Ecto neural progenitor cell (in vitro differentiated cells): ENCODE measurements at regions not wholly inside any gene's neighbourhood (a gene's known extent, or its start where the extent isn't known, plus 50 kb on each side); places are given as distances from the start of the nearest gene placed in this dataset.

ENCODE experiments used
- DNase-seq: peaks from one replicate; pipeline ENCODE4 v3.0.0-alpha.2; 2018; ENCODE audit warnings: low spot score

DNA sequence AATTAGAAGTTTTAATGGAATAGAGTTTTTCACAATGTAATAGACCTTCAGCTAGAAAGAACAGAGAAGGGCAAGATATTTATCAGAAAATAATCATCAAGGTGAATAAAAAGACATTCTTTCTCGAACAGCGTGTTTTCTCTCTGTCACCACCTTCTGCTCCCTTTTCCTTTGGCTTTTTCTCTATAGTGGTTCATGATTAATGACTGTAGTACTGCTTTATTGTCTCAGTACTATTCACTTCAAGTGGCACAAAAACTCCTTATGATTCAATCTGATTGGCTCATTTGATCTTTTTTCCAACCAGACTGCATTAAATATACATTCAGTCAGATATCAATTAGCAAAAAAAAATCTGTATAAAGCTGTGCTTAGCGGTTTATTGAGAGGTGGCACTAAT is 516.0 kb downstream of the OTOL1 start:
- DNase-seq, result no peak

GRCh38 chr3:162014284-162014683 is 517.7 kb downstream of the OTOL1 start:
- no peak for DNase-seq

DNA sequence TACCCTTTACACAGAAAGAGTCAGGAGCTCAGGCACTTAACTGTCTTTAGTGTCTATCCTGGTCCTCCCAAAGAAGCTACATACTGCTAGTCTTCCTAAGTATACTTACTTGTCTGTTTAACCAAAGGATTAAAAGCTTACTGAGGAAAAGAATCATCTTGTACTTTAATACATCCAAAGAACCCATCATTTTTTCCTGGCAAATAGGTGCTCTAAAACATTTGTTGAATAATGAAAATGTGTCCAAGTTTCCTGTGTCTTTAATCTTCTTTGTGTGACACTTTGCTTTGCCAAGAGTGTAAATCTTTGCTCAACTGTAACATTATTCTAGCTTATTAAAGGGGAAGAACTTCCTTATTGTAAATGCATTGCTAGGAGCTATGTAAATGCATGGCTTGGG is 519.2 kb downstream of the OTOL1 start:
- no peak for DNase-seq

GRCh38 chr3:162019817-162020216 is 523.2 kb downstream of the OTOL1 start:
- no peak for DNase-seq

DNA sequence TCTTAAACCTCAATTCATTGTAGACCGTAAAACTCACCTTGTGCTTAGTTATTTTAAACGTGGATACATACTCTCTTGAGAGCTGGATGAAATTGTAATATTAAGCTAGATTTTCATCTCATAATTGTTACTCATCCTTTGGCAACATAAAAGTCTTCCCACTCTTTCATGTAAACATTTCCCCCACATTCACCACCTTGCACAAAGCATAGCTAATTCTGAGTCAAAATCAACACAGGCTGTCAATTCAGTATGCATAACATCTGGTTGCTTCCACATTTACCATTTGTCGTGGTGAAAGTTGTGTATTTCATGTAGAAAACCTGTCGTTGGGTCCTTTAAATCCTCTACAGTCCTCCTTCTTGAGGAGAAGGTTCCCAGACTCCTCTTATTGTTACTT is 524.6 kb downstream of the OTOL1 start:
- DNase-seq, result no peak

DNA sequence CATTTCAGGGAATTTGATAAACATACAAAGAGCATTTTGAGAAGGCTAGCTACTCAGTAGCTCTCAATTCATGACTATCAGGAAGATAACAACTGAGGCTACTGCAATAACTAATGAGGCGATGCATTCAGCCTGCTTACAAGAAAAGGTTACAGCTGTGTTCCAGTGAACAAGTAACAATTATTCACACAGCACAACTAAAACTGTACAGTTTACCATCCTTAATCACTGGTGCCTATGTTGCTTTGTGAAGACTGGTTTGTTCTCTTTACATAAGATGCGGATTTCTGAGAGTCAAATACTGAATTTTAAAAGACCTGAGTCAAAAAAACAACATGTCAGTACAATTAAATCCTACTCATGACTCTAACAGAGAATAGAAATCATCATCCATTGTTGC is 526.3 kb downstream of the OTOL1 start:
- DNase-seq, result no peak

- DNase-seq, result no peak
These were observed 533.1 kb downstream of the OTOL1 start for GRCh38 chr3:162029736-162030135.

- DNase-seq, result no peak
These were observed 537.8 kb downstream of the OTOL1 start for GRCh38 chr3:162034368-162034767.

- DNase-seq, result no peak
These were observed 545.0 kb downstream of the OTOL1 start for GRCh38 chr3:162041622-162042021.

GRCh38 chr3:162052636-162053035 is 556.0 kb downstream of the OTOL1 start:
- DNase-seq, result no peak

DNA sequence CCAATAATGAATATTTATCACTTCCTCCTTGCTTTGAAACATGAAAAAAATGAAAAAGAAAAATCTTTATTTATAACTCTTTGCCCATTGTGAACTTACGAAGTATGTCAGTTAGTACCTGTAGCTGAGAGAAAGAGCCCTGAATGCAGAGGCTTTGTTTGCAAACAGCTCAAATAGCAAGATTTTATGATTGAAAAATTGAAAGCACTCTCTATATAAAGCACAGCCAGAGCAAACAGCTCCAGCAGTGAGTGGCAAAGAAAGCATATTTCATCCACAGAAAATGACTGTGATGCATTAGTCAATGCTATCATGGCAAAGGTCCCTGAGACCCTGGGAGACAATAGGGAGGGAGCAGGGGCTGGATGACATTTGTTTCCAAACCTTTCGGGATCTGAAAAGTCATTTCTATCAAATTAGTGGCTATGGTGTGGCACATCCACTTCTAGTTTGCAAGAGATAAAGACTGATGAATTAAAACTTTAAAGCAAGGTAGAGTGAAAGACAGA is 576.1 kb downstream of the OTOL1 start:
- DNase-seq, result no peak

DNA sequence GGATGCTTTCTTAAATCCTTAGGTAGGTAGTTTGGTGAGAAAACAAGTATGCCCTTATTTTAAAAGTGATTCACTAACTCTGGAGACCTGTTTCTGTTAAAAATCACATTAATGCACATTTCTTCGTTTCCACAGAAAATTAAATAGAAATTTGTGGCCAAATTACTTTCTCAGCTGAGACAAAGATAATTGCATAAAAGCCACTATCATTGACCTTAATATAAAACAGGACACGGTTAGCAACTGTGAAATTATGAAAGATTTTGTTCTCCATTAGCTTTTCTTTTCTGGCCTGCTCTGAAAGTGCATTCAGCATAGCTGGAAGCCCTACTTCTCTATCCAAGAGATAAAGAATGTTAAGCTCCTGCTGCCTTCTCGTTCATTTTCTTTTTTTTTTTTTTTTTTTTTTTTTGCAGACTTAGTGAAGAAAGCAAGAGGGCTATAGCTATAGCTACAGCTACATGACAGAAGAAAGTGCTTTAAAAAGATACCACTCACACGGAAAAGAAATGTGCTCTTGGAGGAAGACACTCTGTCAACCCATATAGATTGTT is 576.9 kb downstream of the OTOL1 start:
- DNase-seq, result no peak

- DNase-seq, result no peak
These were observed 580.5 kb downstream of the OTOL1 start for GRCh38 chr3:162077108-162077507.

- DNase-seq, result no peak
These were observed 585.9 kb downstream of the OTOL1 start for GRCh38 chr3:162082516-162082915.

DNA sequence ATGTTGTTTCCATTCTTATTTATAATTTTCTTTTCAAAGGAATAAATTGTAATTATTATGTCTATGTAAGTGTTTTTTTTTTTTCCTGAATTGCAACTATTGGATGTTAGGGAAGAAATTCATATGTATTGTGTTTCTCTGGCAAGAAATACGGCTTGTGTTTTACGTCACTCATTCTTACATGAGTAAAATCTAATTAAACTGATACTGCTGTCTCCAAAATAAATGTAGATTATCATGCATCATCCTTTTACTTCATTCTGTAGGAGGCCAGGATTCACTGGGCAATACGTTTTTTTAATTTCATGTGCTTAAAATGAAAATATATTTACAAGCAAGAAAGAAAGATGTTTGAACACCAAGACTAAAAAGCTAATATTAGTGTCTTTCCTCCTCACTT is 590.8 kb downstream of the OTOL1 start:
- DNase-seq, result no peak

DNA sequence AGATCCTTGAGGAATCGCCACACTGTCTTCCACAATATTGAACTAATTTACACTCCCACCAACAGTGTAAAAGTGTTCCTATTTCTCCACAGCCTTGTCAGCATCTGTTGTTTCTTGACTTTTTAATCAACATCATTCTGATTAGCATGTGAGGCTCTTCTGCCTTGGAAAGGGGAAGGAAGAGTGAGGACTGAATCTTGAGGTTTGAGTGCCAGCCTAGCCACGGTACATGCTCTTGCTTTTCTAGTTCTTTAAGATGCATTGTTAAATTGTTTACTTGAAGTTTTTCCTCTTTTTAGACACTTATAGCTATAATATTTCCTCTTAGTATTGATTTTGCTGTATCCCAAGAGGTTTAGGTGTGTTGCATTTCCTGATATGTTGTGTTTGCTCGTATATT is 596.1 kb downstream of the OTOL1 start:
- no peak for DNase-seq

DNA sequence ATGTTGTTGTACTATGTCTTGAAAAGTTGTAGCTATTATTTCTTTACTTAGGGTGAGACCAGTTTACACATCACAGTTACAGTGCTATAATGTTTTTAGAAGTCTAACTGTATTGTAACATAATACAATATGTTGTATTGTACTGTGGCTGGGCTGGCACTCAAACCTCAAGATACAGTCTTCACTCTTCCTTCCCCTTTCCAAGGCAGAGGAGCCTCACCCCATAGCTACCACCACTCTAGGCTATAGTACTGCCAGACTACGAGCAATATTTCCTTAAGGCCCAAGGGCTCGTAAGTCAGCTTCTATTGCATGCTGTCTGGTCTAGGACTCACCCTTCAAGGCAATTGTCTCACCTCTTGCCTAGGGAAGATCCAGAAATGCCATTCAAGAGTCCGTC is 597.7 kb downstream of the OTOL1 start:
- DNase-seq, result no peak

GRCh38 chr3:162096874-162097273 is 600.3 kb downstream of the OTOL1 start:
- DNase-seq, result no peak

- DNase-seq, result no peak
These were observed 607.2 kb downstream of the OTOL1 start for GRCh38 chr3:162103808-162104207.

DNA sequence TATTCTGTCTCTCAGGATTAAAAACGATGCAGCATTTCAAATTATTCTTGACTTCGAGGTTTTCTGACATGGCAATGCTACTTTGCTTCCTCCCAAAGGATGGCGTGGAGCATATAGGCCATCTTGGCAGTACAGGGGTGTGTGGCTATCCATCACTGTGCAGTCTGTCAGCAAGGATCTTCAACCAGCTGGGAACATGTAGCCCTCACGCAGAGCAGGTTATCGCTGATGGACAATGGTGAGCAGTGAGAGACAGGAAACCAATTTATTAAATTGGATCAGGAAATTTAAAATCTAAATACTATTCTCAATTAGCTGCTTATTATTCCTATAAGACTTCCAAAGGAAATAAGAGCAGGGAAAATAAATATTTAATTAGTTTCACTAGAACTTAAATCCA is 615.3 kb downstream of the OTOL1 start:
- no peak for DNase-seq

DNA sequence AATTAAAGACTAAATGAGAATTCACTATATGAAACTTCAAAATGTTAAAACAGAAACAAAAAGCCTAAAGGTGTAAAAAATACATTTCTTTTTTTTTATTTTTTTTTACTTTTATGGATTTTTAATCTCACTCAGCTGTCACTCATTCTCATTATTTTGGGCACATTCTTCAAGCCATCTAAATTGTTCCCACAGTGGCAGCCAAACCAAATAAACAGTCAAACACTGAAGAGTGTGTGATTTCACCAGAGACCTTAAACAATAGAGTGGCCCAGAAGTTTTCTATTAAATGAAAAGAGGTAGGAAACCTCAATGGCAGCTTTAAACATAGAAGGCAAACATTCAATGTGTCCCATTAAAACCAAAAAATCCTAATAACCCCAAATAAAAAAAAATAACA is 616.1 kb downstream of the OTOL1 start:
- no peak for DNase-seq

- no peak for DNase-seq
These were observed 621.4 kb downstream of the OTOL1 start for GRCh38 chr3:162117961-162118360.

GRCh38 chr3:162119651-162120050 is 623.0 kb downstream of the OTOL1 start:
- no peak for DNase-seq

DNA sequence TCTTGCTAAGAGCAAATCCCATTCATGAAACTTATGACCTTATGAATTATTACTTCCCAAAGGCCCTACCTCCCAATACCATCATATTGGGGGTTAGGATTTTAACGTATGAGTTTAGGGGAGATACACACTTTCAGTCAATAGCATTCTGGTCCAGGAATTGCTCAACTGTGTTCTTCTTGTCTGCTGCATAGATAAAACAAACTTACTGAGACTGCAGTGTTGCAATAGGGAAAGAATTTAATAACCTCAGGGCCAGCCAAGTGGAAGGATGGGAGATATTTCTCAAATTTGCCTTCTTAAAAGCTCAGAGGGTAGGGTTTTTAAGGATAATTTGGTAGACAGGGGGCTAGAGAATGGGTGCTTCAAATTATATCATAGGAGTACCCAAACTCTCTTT is 625.8 kb downstream of the OTOL1 start:
- no peak for DNase-seq

GRCh38 chr3:162125790-162126189 is 629.2 kb downstream of the OTOL1 start:
- no peak for DNase-seq
